SK-N-SH treated with all-trans-retinoic acid at 6 μM for 48 hours (cell line): ENCODE measurements at regions not wholly inside any gene's neighbourhood (a gene's known extent, or its start where the extent isn't known, plus 50 kb on each side); places are given as distances from the start of the nearest gene placed in this dataset.

Experiments used
- ATAC-seq: fragments of 200-7000 bp; cut with Tn5 transposase; 3 replicates; pipeline ENCODE4 v1.9.1; 2020; ENCODE audit warnings: mild to moderate bottlenecking, moderate library complexity
- ARNTL ChIP-seq: fragments of 450-650 bp; formaldehyde crosslinking; IDR thresholded peaks from 2 replicates; pipeline ENCODE4 v1.5.0; 2020; ENCODE audit warnings: low read depth, mild to moderate bottlenecking, moderate library complexity, borderline replicate concordance
- BACH2 ChIP-seq: fragments of 250-450 bp; sonication (Bioruptor Pico); IDR thresholded peaks from 2 replicates; pipeline ENCODE4 v1.9.0; 2021; ENCODE audit warnings: mild to moderate bottlenecking, borderline replicate concordance
- CSDC2 ChIP-seq: fragments of 250-450 bp; sonication (Bioruptor Pico); IDR thresholded peaks from 2 replicates; pipeline ENCODE4 v1.5.0; 2020; ENCODE audit warnings: mild to moderate bottlenecking, moderate library complexity
- ESRRG ChIP-seq: fragments of 250-450 bp; sonication (Bioruptor Pico); IDR thresholded peaks from 2 replicates; pipeline ENCODE4 v1.6.1; 2021; ENCODE audit warnings: mild to moderate bottlenecking
- GLIS3 ChIP-seq: fragments of 250-450 bp; sonication (Bioruptor Pico); IDR thresholded peaks from 2 replicates; pipeline ENCODE4 v1.5.0; 2020; ENCODE audit warnings: mild to moderate bottlenecking, moderate library complexity
- ISL1 ChIP-seq: fragments of 250-450 bp; sonication (Bioruptor Pico); IDR thresholded peaks from 2 replicates; pipeline ENCODE4 v2.1.2; 2022; ENCODE audit warnings: mild to moderate bottlenecking, moderate library complexity
- OSR1 ChIP-seq: fragments of 250-450 bp; sonication (Bioruptor Pico); IDR thresholded peaks from 2 replicates; pipeline ENCODE4 v1.8.0; 2022; ENCODE audit warnings: moderate library complexity, mild to moderate bottlenecking, inconsistent platforms
- PPARA ChIP-seq: fragments of 250-450 bp; sonication (Bioruptor Pico); IDR thresholded peaks from 2 replicates; pipeline ENCODE4 v1.5.0; 2020; ENCODE audit warnings: mild to moderate bottlenecking, borderline replicate concordance
- RARB ChIP-seq: fragments of 250-450 bp; sonication (Bioruptor Pico); IDR thresholded peaks from 2 replicates; pipeline ENCODE4 v1.8.0; 2021; ENCODE audit warnings: mild to moderate bottlenecking, moderate library complexity
- SNAI2 ChIP-seq: fragments of 250-450 bp; sonication (Bioruptor Pico); IDR thresholded peaks from 2 replicates; pipeline ENCODE4 v1.5.0; 2020; ENCODE audit warnings: mild to moderate bottlenecking, moderate library complexity
- TCF4 ChIP-seq: fragments of 250-450 bp; sonication (Bioruptor Pico); IDR thresholded peaks from 2 replicates; pipeline ENCODE4 v1.8.0; 2021; ENCODE audit warnings: mild to moderate bottlenecking, moderate library complexity, borderline replicate concordance
- TOX ChIP-seq: fragments of 250-450 bp; sonication (Bioruptor Pico); IDR thresholded peaks from 2 replicates; pipeline ENCODE4 v1.8.0; 2021; ENCODE audit warnings: mild to moderate bottlenecking, moderate library complexity, borderline replicate concordance
- ZC3H10 ChIP-seq: fragments of 250-450 bp; sonication (Bioruptor Pico); IDR thresholded peaks from 2 replicates; pipeline ENCODE4 v1.5.1; 2021; ENCODE audit warnings: mild to moderate bottlenecking, moderate library complexity
- ZFP3 ChIP-seq: fragments of 250-450 bp; sonication (Bioruptor Pico); IDR thresholded peaks from 2 replicates; pipeline ENCODE4 v1.5.0; 2020; ENCODE audit warnings: mild to moderate bottlenecking, moderate library complexity
- ZNF565 ChIP-seq: fragments of 450-650 bp; formaldehyde crosslinking; conservative IDR thresholded peaks from 2 replicates; pipeline ENCODE4 v1.5.0; 2020; ENCODE audit warnings: low read depth, mild to moderate bottlenecking, moderate library complexity
- ZNF8 ChIP-seq: fragments of 450-650 bp; formaldehyde crosslinking; IDR thresholded peaks from 2 replicates; pipeline ENCODE4 v1.5.0; 2020; ENCODE audit warnings: mild to moderate bottlenecking, moderate library complexity
- TF ChIP-seq, protein P1 (sequence below): fragments of 250-450 bp; sonication (Bioruptor Pico); IDR thresholded peaks from 2 replicates; pipeline ENCODE4 v1.5.1; 2021; ENCODE audit warnings: mild to moderate bottlenecking, moderate library complexity
- TF ChIP-seq, protein P2 (sequence below): fragments of 250-450 bp; sonication (Bioruptor Pico); IDR thresholded peaks from 2 replicates; pipeline ENCODE4 v1.8.0; 2021; ENCODE audit warnings: low read depth, mild to moderate bottlenecking, moderate library complexity, borderline replicate concordance
- TF ChIP-seq, protein P3 (sequence below): fragments of 250-450 bp; sonication (Bioruptor Pico); IDR thresholded peaks from 2 replicates; pipeline ENCODE4 v1.5.1; 2020; ENCODE audit warnings: low read depth, mild to moderate bottlenecking, moderate library complexity
- TF ChIP-seq, protein P4 (sequence below): fragments of 250-450 bp; sonication (Bioruptor Pico); IDR thresholded peaks from 2 replicates; pipeline ENCODE4 v1.5.0; 2020; ENCODE audit warnings: mild to moderate bottlenecking, moderate library complexity

DNA sequence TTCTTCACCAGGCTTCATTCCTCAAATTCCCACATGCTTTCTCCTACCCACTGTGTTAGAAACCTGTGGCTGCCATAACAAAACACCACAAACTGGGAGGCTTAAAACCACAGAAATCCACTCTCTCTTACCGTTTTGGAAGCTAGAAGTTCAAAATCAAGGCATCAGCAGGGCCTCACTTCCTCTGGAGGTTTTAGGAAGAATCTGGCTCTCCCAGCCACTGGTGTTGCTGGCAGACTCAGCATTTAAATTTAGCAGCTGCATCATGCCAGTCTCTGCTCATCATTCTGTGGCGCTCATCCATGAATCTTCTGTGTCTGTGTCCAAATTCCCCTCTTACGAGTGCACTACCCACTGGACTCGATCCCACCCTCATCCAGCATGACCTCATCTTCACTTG, 248.5 kb downstream of the ZNF516 start:
- no peak for TF ChIP-seq OSR1 (CRISPR knock-in tag)
- TF ChIP-seq ZC3H10, result no peak
- TF ChIP-seq ZNF565 (CRISPR knock-in tag), result no peak
- TF ChIP-seq SNAI2 (CRISPR knock-in tag), result no peak
- no peak for TF ChIP-seq CSDC2
- no peak for TF ChIP-seq PPARA (CRISPR knock-in tag)
- no peak for TF ChIP-seq BACH2 (CRISPR knock-in tag)
- TF ChIP-seq ZNF8, result no peak
- ATAC-seq, result no peak

DNA sequence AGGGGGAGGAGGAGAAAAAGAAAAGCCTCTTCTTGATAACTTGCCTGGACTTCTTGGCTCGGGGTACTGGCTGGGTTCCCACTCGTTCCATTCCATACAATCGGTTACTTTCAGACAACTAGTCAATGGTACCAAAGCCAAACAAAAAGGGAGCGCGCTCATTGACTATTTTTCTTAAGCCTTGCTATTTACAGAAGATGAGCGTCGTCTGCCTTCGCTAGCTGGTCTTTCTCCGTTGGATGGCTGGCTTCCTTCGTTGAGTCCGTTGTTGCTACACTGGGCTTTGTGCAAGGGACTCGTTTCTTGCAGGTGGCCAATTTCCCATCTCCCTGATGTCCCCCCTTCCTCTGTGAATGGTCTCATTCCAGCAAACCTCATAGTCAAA, 260.4 kb downstream of the ZNF516 start:
- no peak for ATAC-seq

DNA sequence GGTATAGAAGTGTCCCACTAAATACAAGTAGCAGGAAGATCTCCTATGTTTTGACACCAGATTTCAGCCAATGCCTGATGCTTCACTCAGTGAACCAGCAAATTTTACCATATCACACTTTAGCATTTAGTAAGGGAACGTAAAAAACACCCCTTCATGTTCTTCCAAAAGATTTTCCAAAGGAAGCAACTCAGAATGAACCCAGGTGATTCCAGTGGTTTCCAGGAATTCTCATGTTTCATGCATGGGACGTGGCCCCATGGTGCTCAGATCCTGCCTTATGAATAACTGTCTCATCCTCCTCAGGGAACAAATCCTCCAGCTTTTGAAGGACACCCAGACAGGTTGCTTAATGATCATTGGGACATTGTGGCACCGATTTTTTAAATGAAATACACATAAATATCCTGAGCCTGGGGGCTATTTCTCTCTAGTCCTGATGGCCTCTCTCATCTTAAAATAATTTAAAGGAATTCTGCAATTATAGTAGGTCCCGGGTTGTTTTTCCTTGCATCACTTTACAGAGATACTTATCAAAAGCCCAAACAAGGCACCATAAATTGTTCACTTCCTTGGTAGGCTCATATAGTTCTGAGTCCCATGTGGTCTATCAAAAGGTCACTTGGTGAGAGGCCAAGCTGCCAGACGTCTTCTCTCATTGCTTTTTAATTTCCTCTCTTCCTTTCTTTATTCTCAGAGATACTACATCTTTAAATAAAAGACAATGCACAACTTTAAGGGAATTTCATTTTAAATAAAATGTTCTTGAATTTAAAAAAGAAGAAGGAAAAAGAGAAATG, 261.0 kb downstream of the ZNF516 start:
- ATAC-seq, result no peak
- TF ChIP-seq GLIS3 (CRISPR knock-in tag) (no peak), CSDC2 (no peak), ESRRG (CRISPR knock-in tag) (no peak), ISL1 (no peak), PPARA (CRISPR knock-in tag) (no peak), OSR1 (CRISPR knock-in tag) (no peak), ARNTL (CRISPR knock-in tag) (no peak), ZNF8 (no peak), TCF4 (no peak)
- TF ChIP-seq, protein P1, sequence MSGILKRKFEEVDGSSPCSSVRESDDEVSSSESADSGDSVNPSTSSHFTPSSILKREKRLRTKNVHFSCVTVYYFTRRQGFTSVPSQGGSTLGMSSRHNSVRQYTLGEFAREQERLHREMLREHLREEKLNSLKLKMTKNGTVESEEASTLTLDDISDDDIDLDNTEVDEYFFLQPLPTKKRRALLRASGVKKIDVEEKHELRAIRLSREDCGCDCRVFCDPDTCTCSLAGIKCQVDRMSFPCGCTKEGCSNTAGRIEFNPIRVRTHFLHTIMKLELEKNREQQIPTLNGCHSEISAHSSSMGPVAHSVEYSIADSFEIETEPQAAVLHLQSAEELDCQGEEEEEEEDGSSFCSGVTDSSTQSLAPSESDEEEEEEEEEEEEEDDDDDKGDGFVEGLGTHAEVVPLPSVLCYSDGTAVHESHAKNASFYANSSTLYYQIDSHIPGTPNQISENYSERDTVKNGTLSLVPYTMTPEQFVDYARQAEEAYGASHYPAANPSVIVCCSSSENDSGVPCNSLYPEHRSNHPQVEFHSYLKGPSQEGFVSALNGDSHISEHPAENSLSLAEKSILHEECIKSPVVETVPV (CRISPR knock-in tag), result no peak
- TF ChIP-seq, protein P2, sequence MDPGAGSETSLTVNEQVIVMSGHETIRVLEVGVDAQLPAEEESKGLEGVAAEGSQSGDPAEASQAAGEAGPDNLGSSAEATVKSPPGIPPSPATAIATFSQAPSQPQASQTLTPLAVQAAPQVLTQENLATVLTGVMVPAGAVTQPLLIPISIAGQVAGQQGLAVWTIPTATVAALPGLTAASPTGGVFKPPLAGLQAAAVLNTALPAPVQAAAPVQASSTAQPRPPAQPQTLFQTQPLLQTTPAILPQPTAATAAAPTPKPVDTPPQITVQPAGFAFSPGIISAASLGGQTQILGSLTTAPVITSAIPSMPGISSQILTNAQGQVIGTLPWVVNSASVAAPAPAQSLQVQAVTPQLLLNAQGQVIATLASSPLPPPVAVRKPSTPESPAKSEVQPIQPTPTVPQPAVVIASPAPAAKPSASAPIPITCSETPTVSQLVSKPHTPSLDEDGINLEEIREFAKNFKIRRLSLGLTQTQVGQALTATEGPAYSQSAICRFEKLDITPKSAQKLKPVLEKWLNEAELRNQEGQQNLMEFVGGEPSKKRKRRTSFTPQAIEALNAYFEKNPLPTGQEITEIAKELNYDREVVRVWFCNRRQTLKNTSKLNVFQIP, result no peak

More for the DNA sequence above, 260.4 kb downstream of the ZNF516 start:
- TF ChIP-seq ARNTL (CRISPR knock-in tag), result no peak
- TF ChIP-seq ESRRG (CRISPR knock-in tag), result no peak
- TF ChIP-seq, protein P3, sequence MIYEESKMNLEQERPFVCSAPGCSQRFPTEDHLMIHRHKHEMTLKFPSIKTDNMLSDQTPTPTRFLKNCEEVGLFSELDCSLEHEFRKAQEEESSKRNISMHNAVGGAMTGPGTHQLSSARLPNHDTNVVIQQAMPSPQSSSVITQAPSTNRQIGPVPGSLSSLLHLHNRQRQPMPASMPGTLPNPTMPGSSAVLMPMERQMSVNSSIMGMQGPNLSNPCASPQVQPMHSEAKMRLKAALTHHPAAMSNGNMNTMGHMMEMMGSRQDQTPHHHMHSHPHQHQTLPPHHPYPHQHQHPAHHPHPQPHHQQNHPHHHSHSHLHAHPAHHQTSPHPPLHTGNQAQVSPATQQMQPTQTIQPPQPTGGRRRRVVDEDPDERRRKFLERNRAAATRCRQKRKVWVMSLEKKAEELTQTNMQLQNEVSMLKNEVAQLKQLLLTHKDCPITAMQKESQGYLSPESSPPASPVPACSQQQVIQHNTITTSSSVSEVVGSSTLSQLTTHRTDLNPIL, result no peak
- TF ChIP-seq CSDC2, result no peak
- no peak for TF ChIP-seq GLIS3 (CRISPR knock-in tag)
- no peak for TF ChIP-seq RARB
- no peak for TF ChIP-seq ZNF8
- no peak for TF ChIP-seq SNAI2 (CRISPR knock-in tag)
- TF ChIP-seq, protein P1 (CRISPR knock-in tag), result no peak
- TF ChIP-seq, protein P4, sequence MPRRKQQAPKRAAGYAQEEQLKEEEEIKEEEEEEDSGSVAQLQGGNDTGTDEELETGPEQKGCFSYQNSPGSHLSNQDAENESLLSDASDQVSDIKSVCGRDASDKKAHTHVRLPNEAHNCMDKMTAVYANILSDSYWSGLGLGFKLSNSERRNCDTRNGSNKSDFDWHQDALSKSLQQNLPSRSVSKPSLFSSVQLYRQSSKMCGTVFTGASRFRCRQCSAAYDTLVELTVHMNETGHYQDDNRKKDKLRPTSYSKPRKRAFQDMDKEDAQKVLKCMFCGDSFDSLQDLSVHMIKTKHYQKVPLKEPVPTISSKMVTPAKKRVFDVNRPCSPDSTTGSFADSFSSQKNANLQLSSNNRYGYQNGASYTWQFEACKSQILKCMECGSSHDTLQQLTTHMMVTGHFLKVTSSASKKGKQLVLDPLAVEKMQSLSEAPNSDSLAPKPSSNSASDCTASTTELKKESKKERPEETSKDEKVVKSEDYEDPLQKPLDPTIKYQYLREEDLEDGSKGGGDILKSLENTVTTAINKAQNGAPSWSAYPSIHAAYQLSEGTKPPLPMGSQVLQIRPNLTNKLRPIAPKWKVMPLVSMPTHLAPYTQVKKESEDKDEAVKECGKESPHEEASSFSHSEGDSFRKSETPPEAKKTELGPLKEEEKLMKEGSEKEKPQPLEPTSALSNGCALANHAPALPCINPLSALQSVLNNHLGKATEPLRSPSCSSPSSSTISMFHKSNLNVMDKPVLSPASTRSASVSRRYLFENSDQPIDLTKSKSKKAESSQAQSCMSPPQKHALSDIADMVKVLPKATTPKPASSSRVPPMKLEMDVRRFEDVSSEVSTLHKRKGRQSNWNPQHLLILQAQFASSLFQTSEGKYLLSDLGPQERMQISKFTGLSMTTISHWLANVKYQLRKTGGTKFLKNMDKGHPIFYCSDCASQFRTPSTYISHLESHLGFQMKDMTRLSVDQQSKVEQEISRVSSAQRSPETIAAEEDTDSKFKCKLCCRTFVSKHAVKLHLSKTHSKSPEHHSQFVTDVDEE (CRISPR knock-in tag), result no peak
- TF ChIP-seq, all 23 proteins: peak for 0

DNA sequence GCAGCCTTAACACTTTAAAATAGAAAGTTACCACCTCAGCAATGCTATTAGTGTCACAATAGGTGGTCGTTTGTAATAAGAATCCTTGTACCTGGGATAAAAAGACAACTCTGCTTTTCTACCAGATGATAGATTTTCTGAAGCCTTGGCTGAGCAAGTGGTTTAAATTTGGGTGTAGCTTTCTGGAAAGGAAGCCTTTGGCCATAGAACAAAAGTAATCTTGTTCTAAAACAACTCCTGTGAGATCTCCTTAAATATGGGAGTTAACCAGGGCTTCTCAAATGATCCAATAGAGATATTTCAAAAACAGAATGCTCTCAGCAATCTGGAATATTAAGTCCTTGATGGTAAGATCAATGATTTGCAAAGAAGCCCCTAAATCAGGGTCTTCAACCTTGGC, 261.6 kb downstream of the ZNF516 start:
- ATAC-seq, result no peak
- no peak for TF ChIP-seq ZNF8
- TF ChIP-seq OSR1 (CRISPR knock-in tag), result no peak
- TF ChIP-seq TOX, result no peak
- TF ChIP-seq, protein P2, result no peak
- TF ChIP-seq CSDC2, result no peak
- no peak for TF ChIP-seq ISL1
- TF ChIP-seq PPARA (CRISPR knock-in tag), result no peak
- no peak for TF ChIP-seq ZFP3
- TF ChIP-seq TCF4, result no peak
- no peak for TF ChIP-seq ZC3H10
- TF ChIP-seq, protein P4 (CRISPR knock-in tag), result no peak
